GM12878 (cell line): ENCODE measurements at regions not wholly inside any gene's neighbourhood (a gene's known extent, or its start where the extent isn't known, plus 50 kb on each side); places are given as distances from the start of the nearest gene placed in this dataset.

Source experiments
- ATAC-seq: fragments of 200-7000 bp; cut with Tn5 transposase; 3 replicates; pipeline ENCODE4 v1.9.1; 2020; ENCODE audit warnings: mild to moderate bottlenecking, moderate library complexity
- BruUV-seq: library from RNA; stranded (reverse); fragments of 400-500 nt; replicated peaks from 2 replicates; lab custom pipeline; 2021; lab: Mats Ljungman, UMichigan
- CTCF ChIA-PET: fragments of 300-600 bp; sonication (Branson Sonifier 250); formaldehyde crosslinking; extraction: SDS; loops from one replicate; lab custom pipeline; 2021; ENCODE audit warnings: inconsistent platforms; lab: Yijun Ruan, JAX
- POLR2A ChIA-PET: fragments of 350-600 bp; formaldehyde crosslinking; extraction: SDS; loops from one replicate; lab custom pipeline; 2021; ENCODE audit warnings: inconsistent platforms; lab: Charles Lee
- RAD21 ChIA-PET: fragments of 300-600 bp; sonication (Branson Sonifier 250); formaldehyde crosslinking; loops from one replicate; lab custom pipeline; 2023; ENCODE audit warnings: antibody characterized with exemption; ENCODE audit not compliant: unreplicated experiment; lab: Charles Lee
- SMC1A ChIA-PET: fragments of 300-600 bp; sonication (Branson Sonifier 250); formaldehyde crosslinking; loops from one replicate; lab custom pipeline; 2023; ENCODE audit not compliant: unreplicated experiment, uncharacterized antibody; lab: Charles Lee
- DNase-seq: peaks from one replicate; pipeline ENCODE4 v3.0.0-alpha.2; 2011; ENCODE audit warnings: low read depth, low spot score
- FAIRE-seq: peaks from 3 replicates; lab custom pipeline; 2011; peaks lifted over from hg19 to GRCh38; lab: Jason Lieb, UNC
- H2AFZ ChIP-seq: 2 replicates; pipeline ENCODE4 v1.6.0; 2011; ENCODE audit warnings: low read depth, low read length, control low read depth; ENCODE audit not compliant: control insufficient read depth
- H3K27ac ChIP-seq: 2 replicates; pipeline ENCODE4 v1.5.1; 2011; ENCODE audit warnings: control low read depth; ENCODE audit not compliant: control insufficient read depth, insufficient read depth
- H3K27me3 ChIP-seq, 2 experiments: replicated peaks in 1 of 2; 2 replicates each; pipeline versions ENCODE4 v1.6.0 to v1.6.1; 2011; ENCODE audit warnings: low read length in 1 of 2; ENCODE audit not compliant: control insufficient read depth in 2 of 2, insufficient read depth in 2 of 2
- H3K36me3 ChIP-seq, 2 experiments: 2 replicates each; pipeline ENCODE4 v1.5.1; 2011; ENCODE audit warnings: low read length in 1 of 2; ENCODE audit not compliant: control insufficient read depth in 2 of 2, insufficient read depth in 2 of 2
- H3K4me1 ChIP-seq: 2 replicates; pipeline ENCODE4 v1.6.1; 2011; ENCODE audit warnings: mild to moderate bottlenecking, low read length, moderate library complexity, mixed read lengths; ENCODE audit not compliant: control insufficient read depth, insufficient read depth
- H3K4me2 ChIP-seq: 2 replicates; pipeline ENCODE4 v1.6.0; 2011; ENCODE audit warnings: control low read depth; ENCODE audit not compliant: control insufficient read depth, insufficient read depth
- H3K4me3 ChIP-seq: fragments of 200-600 bp; sonication (generic); 2 replicates; pipeline ENCODE4 v1.5.1; 2016
- H3K79me2 ChIP-seq: 2 replicates; pipeline ENCODE4 v1.6.0; 2011; ENCODE audit warnings: low read length; ENCODE audit not compliant: control insufficient read depth, insufficient read depth
- H3K9ac ChIP-seq: 2 replicates; pipeline ENCODE4 v1.8.0; 2011; ENCODE audit warnings: low read length, control low read depth, mixed read lengths; ENCODE audit not compliant: control insufficient read depth, insufficient read depth
- H3K9me3 ChIP-seq: replicated peaks from 3 replicates; pipeline ENCODE4 v1.5.1; 2011; ENCODE audit warnings: mild to moderate bottlenecking, low read length; ENCODE audit not compliant: control insufficient read depth, insufficient read depth
- H4K20me1 ChIP-seq: 2 replicates; pipeline ENCODE4 v1.6.0; 2011; ENCODE audit not compliant: control insufficient read depth, insufficient read depth
- ATF7 ChIP-seq: fragments of 450-650 bp; IDR thresholded peaks from 2 replicates; pipeline ENCODE4 v1.6.1; 2016; ENCODE audit warnings: low read depth, mild to moderate bottlenecking
- BCL3 ChIP-seq: IDR thresholded peaks from 2 replicates; pipeline ENCODE4 v1.6.1; 2011; ENCODE audit warnings: borderline replicate concordance, low read depth, mild to moderate bottlenecking, moderate library complexity, low read length; ENCODE audit not compliant: insufficient read depth, poor library complexity, severe bottlenecking
- CBFB ChIP-seq: IDR thresholded peaks from 2 replicates; pipeline ENCODE4 v1.6.1; 2016; ENCODE audit warnings: antibody characterized with exemption, low read depth
- CBX3 ChIP-seq: fragments of 200-600 bp; sonication (generic); IDR thresholded peaks from 2 replicates; pipeline ENCODE4 v1.6.1; 2016; ENCODE audit warnings: low read depth, borderline replicate concordance
- EZH2 ChIP-seq: IDR thresholded peaks from 2 replicates; pipeline ENCODE4 v1.6.1; 2012; ENCODE audit warnings: low read depth, mild to moderate bottlenecking, control low read depth, inconsistent platforms, low read length, borderline replicate concordance; ENCODE audit not compliant: control insufficient read depth
- JUNB ChIP-seq: IDR thresholded peaks from 2 replicates; pipeline ENCODE4 v1.6.1; 2016; ENCODE audit warnings: antibody characterized with exemption, mild to moderate bottlenecking
- KDM1A ChIP-seq: fragments of 200-600 bp; sonication (generic); IDR thresholded peaks from 2 replicates; pipeline ENCODE4 v1.6.1; 2016; ENCODE audit warnings: borderline replicate concordance
- NR2C1 ChIP-seq: fragments of 450-650 bp; IDR thresholded peaks from 2 replicates; pipeline ENCODE4 v1.6.1; 2017; ENCODE audit warnings: antibody characterized with exemption, mild to moderate bottlenecking, moderate library complexity
- NR2F1 ChIP-seq: fragments of 450-650 bp; conservative IDR thresholded peaks from 2 replicates; pipeline ENCODE4 v1.6.1; 2017; ENCODE audit warnings: mild to moderate bottlenecking
- POU2F2 ChIP-seq: IDR thresholded peaks from 3 replicates; pipeline ENCODE4 v1.6.1; 2011; ENCODE audit warnings: low read depth, mild to moderate bottlenecking, low read length, borderline replicate concordance
- RAD51 ChIP-seq: fragments of 450-650 bp; IDR thresholded peaks from 2 replicates; pipeline ENCODE4 v1.6.1; 2016; ENCODE audit warnings: moderate library complexity, mild to moderate bottlenecking, inconsistent platforms
- TCF12 ChIP-seq: IDR thresholded peaks from 2 replicates; pipeline ENCODE4 v1.6.1; 2011; ENCODE audit warnings: low read depth, mild to moderate bottlenecking, low read length
- WGBS: methylation state at CpG from one replicate; pipeline ENCODE4 v1.1.6; 2016; ENCODE audit warnings: low lambda C conversion rate; ENCODE audit not compliant: insufficient replicate concordance, insufficient coverage; ENCODE audit errors: missing lambda C conversion rate; 5-methylcytosine and 5-hydroxymethylcytosine counted together
- in situ Hi-C: fragments of 300-500 bp; cut with MboI; formaldehyde crosslinking; loops from 9 replicates; pipeline ENCODE4 v1.14.3; 2018; ENCODE audit warnings: mixed read lengths
- intact Hi-C: fragments of 100-400 bp; cut with micrococcal nuclease; formaldehyde crosslinking; loops from one replicate; pipeline ENCODE4 v1.14.2; 2022; ENCODE audit not compliant: unreplicated experiment
- TF ChIP-seq, protein P1 (sequence below): fragments of 450-650 bp; IDR thresholded peaks from 2 replicates; pipeline ENCODE4 v1.6.1; 2017; ENCODE audit warnings: borderline replicate concordance

- ChIA-PET SMC1A (interaction anchor here (0.9 kb wide), 1 partner anchor 75 kb away, joined by 3 read pairs; no protein-coding TSS in a partner anchor), RAD21 (no interaction called here), POLR2A (no interaction called here)
- Histone ChIP-seq H3K36me3 (no peaks in the 10 kb centered on the region), H3K27ac (no peak overlapping the region), H2AFZ (no peak overlapping the region), H3K9me3 (no peaks in the 10 kb centered on the region), H3K4me3 (no peak overlapping the region), H4K20me1 (no peaks in the 10 kb centered on the region), H3K27me3 (no peaks in the 10 kb centered on the region; a peak in 1 of 4 replicates), H3K79me2 (no peaks in the 10 kb centered on the region), H3K9ac (no peak overlapping the region)
- ATAC-seq (no peak), FAIRE-seq (no peak), DNase-seq (no peak)
- WGBS = 60% methylated on average over 4 of the region's 4 CpGs
- in situ Hi-C loops (no loop called here), intact Hi-C loops (no loop called here)
- BruUV-seq = no TSS peak
- no peak for TF ChIP-seq NR2C1
- no peak for TF ChIP-seq NR2F1
- TF ChIP-seq, all 136 proteins: peak for 0
- CTCF ChIA-PET = no interaction called here
- no peak overlapping the region for H3K4me2 ChIP-seq
- H3K4me1 ChIP-seq = no peaks in the 10 kb centered on the region
These were observed 102.0 kb upstream of the MBL2 start for GRCh38 chr10:52874581-52874980.

GRCh38 chr10:52871191-52871843 lies 98.7 kb upstream of the MBL2 start:
- in situ Hi-C loops (no loop called here), intact Hi-C loops (no loop called here)
- no peak for FAIRE-seq
- ChIA-PET RAD21 (no interaction called here), POLR2A (no interaction called here), SMC1A (no interaction called here), CTCF (no interaction called here)
- Histone ChIP-seq H3K27me3 (no peaks in the 10 kb centered on the region), H3K4me3 (no peak overlapping the region), H3K79me2 (no peaks in the 10 kb centered on the region), H3K27ac (no peak overlapping the region), H3K4me1 (no peaks in the 10 kb centered on the region), H3K4me2 (no peak overlapping the region), H4K20me1 (no peaks in the 10 kb centered on the region), H2AFZ (no peak overlapping the region), H3K36me3 (no peaks in the 10 kb centered on the region), H3K9me3 (no peaks in the 10 kb centered on the region; the same call in 2 of the 3 replicates), H3K9ac (no peak overlapping the region)
- ATAC-seq = no peak
- no peak for DNase-seq
- BruUV-seq = no TSS peak
- 52% methylated on average over 24 of the region's 24 CpGs for WGBS
- TF ChIP-seq POU2F2 = no peak
- TF ChIP-seq, protein P1, sequence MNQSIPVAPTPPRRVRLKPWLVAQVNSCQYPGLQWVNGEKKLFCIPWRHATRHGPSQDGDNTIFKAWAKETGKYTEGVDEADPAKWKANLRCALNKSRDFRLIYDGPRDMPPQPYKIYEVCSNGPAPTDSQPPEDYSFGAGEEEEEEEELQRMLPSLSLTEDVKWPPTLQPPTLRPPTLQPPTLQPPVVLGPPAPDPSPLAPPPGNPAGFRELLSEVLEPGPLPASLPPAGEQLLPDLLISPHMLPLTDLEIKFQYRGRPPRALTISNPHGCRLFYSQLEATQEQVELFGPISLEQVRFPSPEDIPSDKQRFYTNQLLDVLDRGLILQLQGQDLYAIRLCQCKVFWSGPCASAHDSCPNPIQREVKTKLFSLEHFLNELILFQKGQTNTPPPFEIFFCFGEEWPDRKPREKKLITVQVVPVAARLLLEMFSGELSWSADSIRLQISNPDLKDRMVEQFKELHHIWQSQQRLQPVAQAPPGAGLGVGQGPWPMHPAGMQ = no peak
- no peak for TF ChIP-seq JUNB
- no peak for TF ChIP-seq KDM1A
- no peak for TF ChIP-seq RAD51
- no peak for TF ChIP-seq EZH2
- TF ChIP-seq CBFB = no peak
- no peak for TF ChIP-seq CBX3
- TF ChIP-seq ATF7 = no peak
- TF ChIP-seq BCL3 = no peak
- no peak for TF ChIP-seq TCF12
